HepG2 (cell line): ENCODE measurements at regions not wholly inside any gene's neighbourhood (a gene's known extent, or its start where the extent isn't known, plus 50 kb on each side); places are given as distances from the start of the nearest gene placed in this dataset.

Experiments used
- CEBPB ChIP-seq: IDR thresholded peaks from 2 replicates; pipeline ENCODE4 v1.6.1; 2011; ENCODE audit warnings: low read depth, low read length, improper control_type of control experiment, borderline replicate concordance
- EZH2 ChIP-seq: conservative IDR thresholded peaks from 2 replicates; pipeline ENCODE4 v1.6.1; 2012; ENCODE audit warnings: mild to moderate bottlenecking, low read depth, low read length, moderate library complexity
- FOXJ3 ChIP-seq: sonication (generic); formaldehyde crosslinking; IDR thresholded peaks from 2 replicates; pipeline ENCODE4 v1.4.0; 2020; ENCODE audit warnings: missing genetic modification reagents, mild to moderate bottlenecking, borderline replicate concordance
- PITX1 ChIP-seq: sonication (generic); formaldehyde crosslinking; IDR thresholded peaks from 2 replicates; pipeline ENCODE4 v1.5.1; 2020; ENCODE audit warnings: mild to moderate bottlenecking, missing genetic modification reagents
- SOX5 ChIP-seq: IDR thresholded peaks from 2 replicates; pipeline ENCODE4 v1.6.1; 2016; ENCODE audit warnings: borderline replicate concordance
- ZBTB8A ChIP-seq: sonication (generic); formaldehyde crosslinking; IDR thresholded peaks from 2 replicates; pipeline ENCODE4 v1.4.0; 2020; ENCODE audit warnings: mild to moderate bottlenecking, low read depth, missing genetic modification reagents, borderline replicate concordance
- ZNF33A ChIP-seq: sonication (generic); formaldehyde crosslinking; IDR thresholded peaks from 2 replicates; pipeline ENCODE4 v1.5.1; 2020; ENCODE audit warnings: missing genetic modification reagents, mild to moderate bottlenecking, moderate library complexity, borderline replicate concordance
- TF ChIP-seq, protein P1 (sequence below): IDR thresholded peaks from 2 replicates; pipeline ENCODE4 v1.6.1; 2016
- TF ChIP-seq, protein P2 (sequence below): fragments of 450-650 bp; IDR thresholded peaks from 2 replicates; pipeline ENCODE4 v1.6.1; 2017
- TF ChIP-seq, protein P3 (sequence below): sonication (generic); formaldehyde crosslinking; IDR thresholded peaks from 2 replicates; pipeline ENCODE4 v1.5.0; 2020; ENCODE audit warnings: mild to moderate bottlenecking, missing genetic modification reagents, moderate library complexity

- TF ChIP-seq, protein P1, sequence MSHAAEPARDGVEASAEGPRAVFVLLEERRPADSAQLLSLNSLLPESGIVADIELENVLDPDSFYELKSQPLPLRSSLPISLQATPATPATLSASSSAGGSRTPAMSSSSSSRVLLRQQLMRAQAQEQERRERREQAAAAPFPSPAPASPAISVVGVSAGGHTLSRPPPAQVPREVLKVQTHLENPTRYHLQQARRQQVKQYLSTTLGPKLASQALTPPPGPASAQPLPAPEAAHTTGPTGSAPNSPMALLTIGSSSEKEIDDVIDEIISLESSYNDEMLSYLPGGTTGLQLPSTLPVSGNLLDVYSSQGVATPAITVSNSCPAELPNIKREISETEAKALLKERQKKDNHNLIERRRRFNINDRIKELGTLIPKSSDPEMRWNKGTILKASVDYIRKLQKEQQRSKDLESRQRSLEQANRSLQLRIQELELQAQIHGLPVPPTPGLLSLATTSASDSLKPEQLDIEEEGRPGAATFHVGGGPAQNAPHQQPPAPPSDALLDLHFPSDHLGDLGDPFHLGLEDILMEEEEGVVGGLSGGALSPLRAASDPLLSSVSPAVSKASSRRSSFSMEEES (CRISPR knock-in tag), result no peak
- TF ChIP-seq, protein P2, sequence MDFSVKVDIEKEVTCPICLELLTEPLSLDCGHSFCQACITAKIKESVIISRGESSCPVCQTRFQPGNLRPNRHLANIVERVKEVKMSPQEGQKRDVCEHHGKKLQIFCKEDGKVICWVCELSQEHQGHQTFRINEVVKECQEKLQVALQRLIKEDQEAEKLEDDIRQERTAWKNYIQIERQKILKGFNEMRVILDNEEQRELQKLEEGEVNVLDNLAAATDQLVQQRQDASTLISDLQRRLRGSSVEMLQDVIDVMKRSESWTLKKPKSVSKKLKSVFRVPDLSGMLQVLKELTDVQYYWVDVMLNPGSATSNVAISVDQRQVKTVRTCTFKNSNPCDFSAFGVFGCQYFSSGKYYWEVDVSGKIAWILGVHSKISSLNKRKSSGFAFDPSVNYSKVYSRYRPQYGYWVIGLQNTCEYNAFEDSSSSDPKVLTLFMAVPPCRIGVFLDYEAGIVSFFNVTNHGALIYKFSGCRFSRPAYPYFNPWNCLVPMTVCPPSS, result no peak
- TF ChIP-seq PITX1 (no peak), CEBPB (no peak), FOXJ3 (no peak), EZH2 (no peak), ZBTB8A (CRISPR knock-in tag) (no peak), SOX5 (CRISPR knock-in tag) (no peak), ZNF33A (CRISPR knock-in tag) (no peak)
- TF ChIP-seq, protein P3, sequence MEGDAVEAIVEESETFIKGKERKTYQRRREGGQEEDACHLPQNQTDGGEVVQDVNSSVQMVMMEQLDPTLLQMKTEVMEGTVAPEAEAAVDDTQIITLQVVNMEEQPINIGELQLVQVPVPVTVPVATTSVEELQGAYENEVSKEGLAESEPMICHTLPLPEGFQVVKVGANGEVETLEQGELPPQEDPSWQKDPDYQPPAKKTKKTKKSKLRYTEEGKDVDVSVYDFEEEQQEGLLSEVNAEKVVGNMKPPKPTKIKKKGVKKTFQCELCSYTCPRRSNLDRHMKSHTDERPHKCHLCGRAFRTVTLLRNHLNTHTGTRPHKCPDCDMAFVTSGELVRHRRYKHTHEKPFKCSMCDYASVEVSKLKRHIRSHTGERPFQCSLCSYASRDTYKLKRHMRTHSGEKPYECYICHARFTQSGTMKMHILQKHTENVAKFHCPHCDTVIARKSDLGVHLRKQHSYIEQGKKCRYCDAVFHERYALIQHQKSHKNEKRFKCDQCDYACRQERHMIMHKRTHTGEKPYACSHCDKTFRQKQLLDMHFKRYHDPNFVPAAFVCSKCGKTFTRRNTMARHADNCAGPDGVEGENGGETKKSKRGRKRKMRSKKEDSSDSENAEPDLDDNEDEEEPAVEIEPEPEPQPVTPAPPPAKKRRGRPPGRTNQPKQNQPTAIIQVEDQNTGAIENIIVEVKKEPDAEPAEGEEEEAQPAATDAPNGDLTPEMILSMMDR, result no peak
Measured at GRCh38 chr2:134070281-134070741, 183.6 kb upstream of the MGAT5 start.
